ENCODE measurements at regions not wholly inside any gene's neighbourhood (a gene's known extent, or its start where the extent isn't known, plus 50 kb on each side); places are given as distances from the start of the nearest gene placed in this dataset.

DNA sequence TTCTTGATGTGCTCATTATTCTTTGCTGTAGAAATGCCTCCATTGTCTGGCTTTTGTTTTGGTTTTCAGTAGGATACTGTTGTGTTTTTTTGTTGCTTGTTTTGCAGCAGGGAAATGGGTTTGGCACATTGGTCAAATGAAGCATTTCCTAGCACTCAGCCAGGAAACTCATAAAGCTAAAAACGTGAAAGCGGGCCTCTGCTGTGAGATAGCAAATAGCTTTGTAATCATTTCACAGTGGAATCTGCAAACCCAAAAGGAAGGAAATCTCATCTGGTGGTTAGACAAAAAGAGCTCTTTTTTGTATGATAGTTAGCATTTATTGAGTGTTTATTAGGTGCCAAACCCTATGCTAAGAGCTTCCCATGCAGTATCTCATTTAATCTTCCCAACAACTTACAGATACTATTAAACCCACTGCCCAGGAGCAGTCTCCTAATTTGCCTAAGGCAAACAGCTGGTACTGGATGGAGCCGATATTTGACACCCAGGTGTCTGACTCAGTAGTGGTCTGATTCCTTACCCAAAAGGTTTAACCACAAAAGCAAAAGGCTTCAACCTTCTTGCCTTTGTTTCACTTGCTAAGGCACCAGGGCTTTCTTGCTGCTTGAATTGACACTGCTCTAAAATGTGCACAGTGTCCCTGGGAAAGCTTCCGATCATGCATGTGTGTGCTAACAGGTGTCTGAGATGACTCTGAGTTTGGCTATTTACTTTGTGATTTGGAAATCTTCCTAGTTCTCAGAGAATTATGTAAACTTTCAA is 527.9 kb upstream of the MDFIC2 start:
- no peak for DNase-seq

DNA sequence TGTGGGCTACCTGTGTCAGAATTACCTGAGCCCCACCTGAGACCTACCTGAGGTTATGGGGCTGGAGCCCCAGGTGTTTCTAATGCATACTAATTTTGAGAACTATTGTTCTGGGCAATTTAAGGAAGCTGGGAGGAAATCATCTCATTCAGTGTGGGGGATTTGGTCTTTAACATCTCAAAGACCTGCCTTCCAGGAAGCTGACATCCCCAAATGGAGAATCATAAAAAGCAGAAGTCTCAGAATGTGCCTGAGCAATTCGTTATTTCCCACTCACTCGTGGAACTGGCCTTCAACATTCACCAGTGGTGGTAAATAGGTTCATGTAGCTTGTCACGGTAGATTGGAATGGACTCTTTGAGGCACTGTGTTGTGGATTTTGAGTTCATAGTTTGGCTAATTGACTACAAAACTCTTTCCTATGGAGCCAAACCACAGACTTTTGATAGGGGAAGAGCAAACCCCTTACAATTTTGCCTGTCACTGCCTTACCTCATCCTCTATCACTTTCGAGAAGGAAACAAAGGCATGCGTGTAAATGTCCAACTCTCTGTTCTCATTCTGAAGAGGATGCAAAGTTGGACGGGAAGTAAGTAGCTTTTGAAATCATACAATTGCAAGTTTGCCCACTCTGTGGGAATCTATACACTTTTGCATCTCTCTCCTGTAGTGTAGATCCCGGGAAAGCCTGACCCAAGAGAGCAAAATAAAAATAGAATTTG is 521.0 kb upstream of the MDFIC2 start:
- no peak for DNase-seq

DNA sequence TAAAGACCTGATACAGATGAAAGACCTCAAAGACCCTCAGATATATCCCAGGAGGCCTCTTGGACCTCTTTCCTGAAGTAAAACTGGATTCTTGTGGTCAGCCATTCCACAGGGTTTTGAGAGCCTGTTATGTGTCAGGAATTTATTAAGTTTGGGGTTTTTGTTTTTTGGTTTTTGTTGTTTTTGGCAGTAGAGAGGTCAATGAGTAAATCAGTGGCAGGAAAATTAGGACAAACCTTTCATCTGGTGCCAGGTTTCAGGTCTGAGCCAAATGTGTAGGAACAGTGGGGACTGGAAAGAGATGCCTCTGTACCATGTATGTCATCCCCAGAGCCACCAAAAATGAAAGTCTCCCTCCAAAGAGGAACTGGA is 520.4 kb upstream of the MDFIC2 start:
- DNase-seq: no peak

DNA sequence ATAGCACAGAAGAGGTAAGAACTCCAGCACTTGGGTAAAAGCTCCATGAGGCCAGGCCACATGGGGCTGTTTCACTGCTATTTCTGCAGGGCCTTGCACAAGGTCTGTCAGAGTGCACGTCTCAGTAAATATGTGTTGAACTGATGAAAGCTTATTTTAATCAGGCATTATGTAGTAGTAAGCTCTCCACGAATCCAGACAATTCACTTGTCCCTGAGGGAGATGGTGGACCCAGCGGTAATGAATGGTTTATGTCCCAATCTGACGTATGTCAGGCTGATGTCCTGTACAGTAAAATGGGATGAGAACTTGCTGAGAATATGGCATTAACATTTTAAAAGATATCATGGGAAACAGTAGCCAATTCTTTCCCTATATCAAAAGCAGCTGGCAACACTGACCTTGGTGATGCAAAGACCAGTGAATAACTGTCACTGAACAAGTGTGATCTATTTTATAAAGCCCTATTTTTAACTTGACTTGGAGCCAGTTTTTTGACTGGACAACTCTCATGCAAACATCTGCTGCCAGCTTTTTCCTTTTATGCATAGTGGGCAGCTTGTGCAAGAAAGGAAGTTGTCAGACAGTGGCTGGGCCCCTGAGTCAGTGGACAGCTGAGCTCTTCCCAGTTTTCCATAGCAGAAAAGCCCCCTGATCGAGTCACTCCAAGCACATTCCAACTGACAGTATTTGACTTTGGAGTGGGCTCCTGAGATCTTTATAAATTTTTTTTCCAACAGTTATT is 519.8 kb upstream of the MDFIC2 start:
- no peak for DNase-seq

DNA sequence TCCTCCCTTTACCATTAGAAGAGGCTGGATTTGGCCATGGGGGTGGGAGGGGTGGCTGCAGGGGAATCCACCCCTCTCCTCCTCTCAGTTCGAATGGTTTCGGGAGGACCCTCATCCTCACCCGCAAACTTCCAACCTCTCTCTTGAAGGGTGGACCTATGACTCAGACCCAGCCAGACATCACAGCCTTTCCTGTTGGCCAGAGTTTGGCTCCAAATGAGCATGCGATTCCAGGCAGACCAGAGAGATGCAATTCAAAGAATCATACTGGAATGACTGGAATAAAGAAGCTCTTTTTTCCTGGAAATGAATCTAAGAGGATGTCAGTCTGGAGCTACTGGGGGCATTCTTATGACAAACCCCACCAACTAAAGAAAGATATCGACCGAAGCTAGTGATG is 516.7 kb upstream of the MDFIC2 start:
- no peak for DNase-seq

DNA sequence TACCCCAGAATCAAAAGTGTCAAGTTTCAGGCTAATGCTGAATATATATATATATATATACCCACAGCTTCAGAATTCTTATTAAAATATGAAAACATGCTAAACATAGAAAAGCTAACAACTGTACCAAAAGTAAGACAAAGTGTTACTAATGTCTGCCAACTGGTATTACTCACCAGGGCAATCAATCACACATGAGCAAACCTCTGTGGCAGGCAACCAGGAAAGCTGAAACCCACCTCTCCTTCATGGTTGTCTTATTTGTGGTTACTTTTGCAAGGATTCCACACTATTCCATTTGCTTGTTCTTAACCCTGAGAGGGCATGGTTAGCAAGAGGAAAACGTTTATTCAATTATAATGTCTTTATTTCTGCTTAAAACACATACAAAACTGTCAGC is 512.3 kb upstream of the MDFIC2 start:
- DNase-seq: no peak

DNA sequence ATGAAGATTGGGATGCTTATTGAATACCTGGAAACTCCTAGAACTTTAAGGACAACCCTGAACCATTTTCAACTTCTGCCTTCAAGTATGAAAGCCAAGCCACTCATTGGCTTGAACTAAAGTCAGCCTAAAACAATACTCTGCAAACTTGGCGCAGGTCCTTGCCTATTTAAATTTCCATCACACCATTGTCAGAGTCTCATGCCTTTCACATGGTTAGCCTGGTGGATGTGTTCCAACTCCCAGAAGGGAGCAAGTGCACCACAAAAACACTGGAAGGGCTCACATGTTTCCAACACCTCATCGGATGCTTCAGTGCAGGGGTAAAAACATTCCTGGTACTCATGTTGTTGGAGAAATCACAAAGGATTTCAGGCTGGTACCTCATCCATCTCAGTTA is 511.6 kb upstream of the MDFIC2 start:
- DNase-seq: no peak

DNA sequence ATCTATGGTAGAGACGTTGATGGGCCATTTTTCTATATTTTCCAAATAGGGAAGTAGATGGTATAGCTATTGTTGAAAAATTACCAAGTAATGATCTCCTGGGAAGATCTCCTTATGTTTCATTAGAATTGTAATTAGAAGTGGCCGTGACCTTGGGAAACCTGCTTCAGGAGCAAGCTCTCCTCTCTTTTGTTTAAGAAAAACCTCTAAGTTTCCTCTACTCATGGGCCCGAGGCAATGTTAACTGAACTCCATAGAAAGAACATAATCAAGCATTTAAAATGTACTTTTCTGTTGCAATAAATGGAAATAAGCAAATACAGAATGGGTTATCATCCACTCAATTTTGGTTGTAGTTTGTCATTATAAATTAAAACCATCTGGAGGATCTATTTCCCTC is 511.2 kb upstream of the MDFIC2 start:
- DNase-seq: no peak

DNA sequence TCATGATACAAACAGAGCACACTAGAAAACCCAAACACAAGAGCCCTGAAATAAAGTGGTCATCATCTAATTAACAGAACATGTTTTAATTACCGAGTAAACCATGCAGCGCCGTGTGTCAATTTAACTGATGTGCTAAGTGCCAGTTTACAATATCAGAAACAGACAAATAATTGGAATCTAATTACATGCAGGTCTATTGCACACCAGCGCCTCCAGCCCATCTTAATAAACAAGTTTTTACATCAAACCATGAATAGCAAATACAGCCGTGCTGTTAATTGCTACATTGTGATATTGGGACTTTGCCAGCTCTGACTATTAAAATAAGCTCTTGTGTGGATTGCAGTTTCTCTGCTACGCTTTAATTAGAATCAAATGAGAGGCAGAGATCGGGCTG is 510.2 kb upstream of the MDFIC2 start:
- no peak for DNase-seq

DNA sequence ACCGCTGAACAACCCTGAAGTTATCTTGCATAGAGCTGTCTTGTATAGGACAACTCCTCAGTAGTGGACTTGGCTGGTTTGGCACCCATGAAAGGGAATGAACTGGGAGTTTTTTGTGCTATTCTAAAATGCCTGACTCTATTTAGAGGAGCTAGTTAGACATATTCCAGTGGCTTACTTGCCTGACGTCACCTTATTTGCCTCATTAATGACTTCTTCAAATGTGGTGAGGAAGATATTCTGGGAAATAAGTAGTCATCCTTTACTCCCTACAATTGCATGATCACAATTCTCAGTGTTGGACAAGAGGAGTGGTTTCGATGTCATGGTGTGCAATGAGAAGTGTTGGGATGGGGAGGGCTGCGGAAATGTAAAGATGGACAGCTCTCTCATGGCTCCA is 509.2 kb upstream of the MDFIC2 start:
- no peak for DNase-seq

DNA sequence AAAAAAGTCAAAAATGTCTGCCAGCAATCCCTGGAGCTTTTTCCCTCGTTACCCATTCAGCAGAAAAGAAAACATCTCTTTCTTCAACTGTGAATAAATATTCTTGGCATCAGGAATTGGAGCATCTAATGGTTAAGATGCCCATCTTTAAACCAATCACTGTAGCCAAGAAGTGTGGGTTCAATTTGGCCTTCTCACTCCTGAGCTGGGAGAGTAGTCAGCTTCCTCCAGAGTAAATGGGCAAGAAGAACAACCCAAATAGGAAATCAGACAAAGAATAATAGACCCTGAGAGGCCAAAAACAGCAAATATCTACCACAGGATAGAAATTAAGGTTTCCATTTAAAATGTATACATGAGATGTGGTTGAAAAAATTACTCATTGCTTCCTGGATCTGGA is 508.0 kb upstream of the MDFIC2 start:
- DNase-seq: no peak

DNA sequence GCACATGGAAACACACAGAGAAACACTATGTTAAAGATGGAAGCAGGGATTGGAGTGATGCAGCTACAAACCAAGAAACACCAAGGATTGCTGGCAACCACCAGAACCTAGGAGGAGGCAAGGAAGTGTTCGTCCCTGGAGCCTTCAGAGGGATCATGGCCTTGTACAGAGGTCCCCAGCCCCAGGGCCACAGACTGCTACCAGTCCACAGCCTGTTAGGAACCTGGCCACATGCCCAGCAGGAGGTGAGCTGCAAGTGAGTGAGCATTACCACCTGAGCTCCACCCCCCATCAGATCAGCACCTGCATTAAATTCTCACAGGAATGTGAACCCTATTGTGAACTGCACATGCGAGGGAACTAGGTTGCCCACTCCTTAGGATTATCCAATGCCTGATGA is 505.7 kb upstream of the MDFIC2 start:
- no peak for DNase-seq

DNA sequence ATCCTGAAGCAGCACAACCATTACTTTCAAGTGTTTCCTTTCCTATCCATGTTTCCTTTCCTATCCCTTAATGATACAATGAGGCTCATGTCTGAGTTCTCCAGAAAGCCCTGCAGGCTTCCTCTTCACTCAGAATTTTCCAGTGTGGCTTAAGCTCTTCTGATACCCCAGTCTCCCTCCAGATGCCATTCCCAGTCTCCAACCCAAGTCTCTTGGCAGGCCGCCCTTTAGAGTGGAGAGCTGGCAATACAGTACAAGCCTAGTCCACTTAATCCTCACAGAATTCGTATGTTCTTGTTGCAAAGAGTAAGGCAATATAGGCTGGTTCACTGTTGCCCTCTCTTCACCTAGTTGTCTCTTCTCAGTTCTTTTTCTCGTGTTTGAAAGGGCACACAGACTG is 503.9 kb upstream of the MDFIC2 start:
- no peak for DNase-seq

DNA sequence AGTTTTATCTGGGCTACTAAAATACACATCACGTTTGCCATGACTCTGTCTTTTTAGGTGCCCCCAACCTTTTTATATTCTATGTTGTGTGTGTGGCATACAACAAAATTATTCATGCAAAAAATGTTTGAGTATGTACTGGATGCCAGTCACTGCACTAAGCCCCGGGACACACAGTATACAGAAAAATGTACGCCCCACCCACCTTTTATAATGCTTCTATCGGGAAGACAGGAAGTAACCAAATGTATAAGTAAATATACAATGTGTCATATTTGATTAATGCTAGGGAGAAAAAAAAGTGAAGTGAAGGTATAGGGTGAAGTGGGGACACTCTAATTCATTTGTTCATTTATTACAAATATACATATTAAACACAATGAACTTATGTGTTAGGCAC is 503.4 kb upstream of the MDFIC2 start:
- DNase-seq: no peak

DNA sequence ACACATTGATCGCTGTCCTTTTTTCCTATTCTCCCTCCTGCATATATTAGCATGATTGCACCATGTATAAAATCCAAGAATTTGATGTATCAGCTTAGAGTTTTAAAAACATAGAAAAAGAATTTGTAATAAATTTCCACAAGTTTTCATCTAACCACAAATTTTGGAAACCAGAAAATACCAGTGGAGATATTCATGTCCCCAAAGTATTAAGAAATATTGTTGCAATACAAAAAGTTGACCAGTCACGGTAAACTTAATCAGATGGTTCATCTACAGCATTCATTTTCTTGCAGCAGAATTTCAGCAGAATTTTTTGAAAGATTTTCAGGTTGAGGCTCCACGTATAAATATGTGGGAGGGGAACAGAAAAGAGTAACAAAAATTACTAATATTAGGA is 500.9 kb upstream of the MDFIC2 start:
- no peak for DNase-seq

DNA sequence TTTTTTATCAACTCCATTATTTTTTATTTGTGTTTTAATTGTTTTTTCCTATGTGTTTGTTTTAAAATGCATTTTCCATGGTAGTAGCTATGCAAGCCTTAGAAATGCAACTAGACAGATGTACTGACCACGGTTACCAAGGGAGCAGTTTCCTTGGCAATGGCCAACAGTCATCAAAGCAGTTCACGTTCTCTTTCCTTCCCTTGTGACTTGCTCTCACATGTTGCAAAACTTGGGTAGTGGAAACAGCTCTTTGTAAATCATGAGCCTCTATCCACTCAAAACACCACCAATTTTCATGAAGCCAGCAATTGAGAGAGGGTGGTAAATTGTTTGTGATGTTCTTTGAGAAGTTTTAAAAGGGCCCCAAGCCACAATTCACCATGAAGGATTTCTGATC is 499.4 kb upstream of the MDFIC2 start:
- DNase-seq: peak; percentile 3

DNA sequence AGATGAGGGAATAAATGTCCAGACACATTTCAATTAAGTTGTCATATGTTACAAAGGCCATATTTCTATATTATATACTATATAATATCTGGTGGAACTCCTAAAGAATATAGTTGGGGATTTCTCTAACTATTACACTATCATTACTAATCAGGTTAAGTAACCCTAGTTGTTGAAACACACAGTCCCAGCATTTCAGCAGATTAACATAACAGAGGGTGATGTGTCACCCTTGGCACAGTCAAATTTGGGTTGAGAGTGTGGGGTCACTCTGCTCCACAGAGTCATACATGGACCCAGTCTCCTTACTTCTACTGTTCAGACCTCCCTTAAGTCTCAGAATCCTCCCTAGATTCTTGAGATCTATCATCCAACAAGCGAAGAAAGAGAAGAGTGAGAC is 496.4 kb upstream of the MDFIC2 start:
- no peak for DNase-seq

DNA sequence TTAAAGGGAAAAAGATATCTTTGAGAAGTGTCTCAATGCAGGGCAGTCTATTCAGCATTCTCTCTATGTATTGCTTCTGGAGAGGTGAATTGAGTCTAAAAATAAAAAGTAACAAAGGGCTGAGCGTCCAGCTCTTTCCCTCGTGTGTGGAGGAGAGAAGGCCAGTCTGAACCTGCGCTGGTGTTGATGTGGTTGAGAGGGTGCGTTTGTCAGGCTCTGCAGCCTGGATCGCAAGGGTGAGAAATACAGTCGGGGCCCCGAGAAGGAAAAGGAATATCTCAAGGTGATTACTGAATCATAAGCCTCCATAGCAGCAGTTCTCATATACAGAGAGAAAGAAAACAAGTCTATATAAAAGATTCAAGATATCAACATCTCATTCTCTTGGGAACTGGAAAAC is 494.1 kb upstream of the MDFIC2 start:
- no peak for DNase-seq

DNA sequence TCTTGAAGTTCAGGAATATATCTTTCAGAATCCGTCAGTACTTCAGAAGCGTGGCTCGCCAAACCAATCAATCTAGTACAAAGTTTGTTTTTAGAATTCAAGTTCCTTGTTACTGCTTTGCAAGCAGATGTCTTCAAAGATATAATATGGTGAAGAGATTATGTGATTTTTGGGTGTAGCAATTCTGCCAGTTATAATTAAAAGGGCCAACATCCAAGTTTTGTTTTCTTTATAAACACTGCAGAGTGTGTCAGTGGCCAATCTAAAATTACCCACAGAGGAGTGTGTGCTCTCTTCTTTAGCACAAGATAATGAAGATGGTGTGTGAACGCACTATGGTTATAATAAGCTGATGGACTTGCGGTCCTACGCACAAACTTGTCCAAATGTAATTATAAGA is 493.6 kb upstream of the MDFIC2 start:
- no peak for DNase-seq

DNA sequence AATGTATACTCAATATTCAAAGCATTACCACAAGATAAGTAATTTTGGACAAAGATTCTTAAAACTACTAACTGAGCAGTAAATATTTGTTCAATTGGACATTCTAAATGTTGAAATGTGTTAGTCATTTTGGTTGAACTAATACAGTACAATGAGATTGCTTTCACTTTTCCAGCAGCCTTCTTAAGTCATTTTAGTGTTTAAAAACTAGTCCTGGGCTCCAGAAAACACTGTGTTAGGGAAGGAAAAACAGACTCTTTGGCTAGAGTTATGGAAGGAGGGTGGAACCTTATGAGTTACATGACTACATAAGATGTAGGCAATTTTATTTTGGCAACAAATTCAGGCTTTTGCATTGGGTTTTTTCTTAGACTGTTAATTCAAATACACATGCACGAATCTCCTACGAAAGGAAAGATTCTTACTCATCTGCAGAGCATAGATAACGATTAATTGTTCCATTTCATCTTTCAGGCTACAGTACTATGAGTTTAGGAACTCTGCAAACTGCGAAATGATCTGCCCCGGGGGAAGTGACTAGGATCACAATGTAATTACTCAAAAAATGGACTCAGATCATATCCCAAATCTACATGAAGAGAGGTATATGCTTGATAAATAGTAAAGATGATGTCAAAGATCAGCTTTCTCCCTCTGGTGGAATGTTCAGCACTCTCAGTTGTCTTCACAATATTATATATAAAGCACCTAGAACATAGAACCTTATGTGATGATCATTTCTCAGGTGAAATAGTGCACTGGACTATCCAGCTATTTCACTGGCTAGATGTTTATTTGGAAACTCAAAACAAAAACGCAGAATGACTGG is 492.8 kb upstream of the MDFIC2 start:
- no peak for DNase-seq

DNA sequence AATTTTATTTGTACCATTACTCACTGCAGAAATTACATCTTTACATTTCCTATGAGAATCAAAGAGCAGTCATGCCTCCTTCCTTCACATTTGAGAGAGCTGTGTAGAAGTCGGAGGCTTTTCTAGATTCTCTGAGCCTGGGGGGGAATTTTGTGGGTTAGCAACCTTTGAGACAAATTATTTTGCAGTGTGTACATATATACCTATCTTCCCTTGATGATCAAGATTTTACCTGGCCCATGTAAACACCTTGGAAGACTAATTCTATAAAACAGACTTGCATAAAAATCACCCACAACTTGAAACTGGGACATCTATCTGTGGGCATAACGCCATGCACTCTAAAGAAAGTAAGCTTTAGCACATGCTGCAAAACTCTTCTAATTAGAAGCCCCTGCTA is 491.5 kb upstream of the MDFIC2 start:
- no peak for DNase-seq

DNA sequence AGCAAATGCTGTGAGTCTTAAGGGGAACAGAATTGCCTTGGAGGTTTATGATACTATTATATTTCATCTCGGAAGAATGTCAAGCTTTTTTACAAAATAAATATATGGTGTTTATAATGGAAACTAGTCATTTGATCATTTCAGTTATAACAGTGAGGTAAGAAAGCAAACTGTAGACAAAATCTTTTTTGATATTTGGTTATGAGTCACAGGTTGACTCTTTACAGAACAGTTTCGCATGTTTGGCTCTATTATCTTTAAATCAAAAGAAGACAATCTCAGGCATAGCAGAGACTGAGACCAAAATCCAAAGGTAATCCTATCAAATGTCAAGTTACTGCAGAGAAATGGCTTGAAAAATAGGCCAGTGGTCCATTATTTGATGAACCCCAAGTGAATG is 490.9 kb upstream of the MDFIC2 start:
- DNase-seq: no peak

DNA sequence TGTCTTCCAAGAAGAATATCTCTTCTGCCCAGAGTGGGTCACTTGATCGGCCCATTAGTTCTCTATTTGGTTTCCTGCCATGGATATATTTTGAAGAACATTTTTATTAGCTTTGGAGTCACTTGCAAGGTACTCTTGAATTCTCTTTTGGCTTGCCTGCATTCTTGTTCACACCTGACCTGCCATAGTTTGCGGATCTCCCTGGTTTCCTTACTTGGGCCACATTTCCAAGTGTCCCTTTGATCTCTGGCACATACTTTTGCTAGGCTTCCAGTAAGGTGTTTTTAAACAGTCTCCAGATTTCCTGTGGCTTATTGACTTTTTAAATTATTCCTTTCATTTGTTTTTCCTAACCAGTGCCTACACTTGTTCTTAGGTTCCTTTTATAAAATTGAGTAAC is 488.5 kb upstream of the MDFIC2 start:
- DNase-seq: no peak

All from hematopoietic multipotent progenitor cell treated with erythropoietin and hydrocortisone succinate and interleukin-3 and kit ligand, for 6 days (in vitro differentiated cells).